ENCODE measurements at regions not wholly inside any gene's neighbourhood (a gene's known extent, or its start where the extent isn't known, plus 50 kb on each side); places are given as distances from the start of the nearest gene placed in this dataset.

GRCh38 chr16:75864243-75864642 lies 138.0 kb upstream of the CPHXL start:
- no peak for TF ChIP-seq POLR2A (IDR thresholded peaks at IDR 0.05; ENCODE audit: extremely low read depth, insufficient read length)
- no peak for TF ChIP-seq MAX (IDR thresholded peaks at IDR 0.05; ENCODE audit: low read depth, low read length)
- TF ChIP-seq MYC (IDR thresholded peaks at IDR 0.05; ENCODE audit: low read depth, low read length) = no peak

Data from NB4 (cell line).